ENCODE measurements at regions not wholly inside any gene's neighbourhood (a gene's known extent, or its start where the extent isn't known, plus 50 kb on each side); places are given as distances from the start of the nearest gene placed in this dataset.

DNA sequence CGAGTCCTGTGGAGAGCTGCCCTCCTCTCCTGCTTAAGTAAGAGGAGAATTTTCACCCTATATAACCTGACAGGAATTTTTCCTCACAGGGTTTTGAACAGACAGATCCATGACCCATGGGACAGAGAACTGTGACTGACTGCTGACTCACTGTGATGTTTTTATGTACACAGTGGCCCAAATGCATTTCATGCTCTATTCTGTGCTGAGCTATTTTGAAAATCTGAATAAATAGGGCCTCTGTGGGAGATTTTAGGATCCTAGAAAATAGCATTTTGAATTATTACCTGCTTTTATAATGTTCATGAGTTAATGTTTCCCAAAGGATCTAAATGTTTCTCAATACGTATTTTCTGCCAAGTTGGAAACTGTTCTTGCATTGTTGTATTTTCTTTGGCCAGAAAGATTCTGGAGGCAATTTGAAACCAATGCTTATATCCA is 577.4 kb downstream of the HTR1B start:
- TF ChIP-seq, protein P1, sequence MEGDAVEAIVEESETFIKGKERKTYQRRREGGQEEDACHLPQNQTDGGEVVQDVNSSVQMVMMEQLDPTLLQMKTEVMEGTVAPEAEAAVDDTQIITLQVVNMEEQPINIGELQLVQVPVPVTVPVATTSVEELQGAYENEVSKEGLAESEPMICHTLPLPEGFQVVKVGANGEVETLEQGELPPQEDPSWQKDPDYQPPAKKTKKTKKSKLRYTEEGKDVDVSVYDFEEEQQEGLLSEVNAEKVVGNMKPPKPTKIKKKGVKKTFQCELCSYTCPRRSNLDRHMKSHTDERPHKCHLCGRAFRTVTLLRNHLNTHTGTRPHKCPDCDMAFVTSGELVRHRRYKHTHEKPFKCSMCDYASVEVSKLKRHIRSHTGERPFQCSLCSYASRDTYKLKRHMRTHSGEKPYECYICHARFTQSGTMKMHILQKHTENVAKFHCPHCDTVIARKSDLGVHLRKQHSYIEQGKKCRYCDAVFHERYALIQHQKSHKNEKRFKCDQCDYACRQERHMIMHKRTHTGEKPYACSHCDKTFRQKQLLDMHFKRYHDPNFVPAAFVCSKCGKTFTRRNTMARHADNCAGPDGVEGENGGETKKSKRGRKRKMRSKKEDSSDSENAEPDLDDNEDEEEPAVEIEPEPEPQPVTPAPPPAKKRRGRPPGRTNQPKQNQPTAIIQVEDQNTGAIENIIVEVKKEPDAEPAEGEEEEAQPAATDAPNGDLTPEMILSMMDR (IDR thresholded peaks at IDR 0.05; ENCODE audit: poor library complexity): no peak
- TF ChIP-seq EZH2 (IDR thresholded peaks at IDR 0.05; ENCODE audit: borderline replicate concordance): no peak
- no peak for TF ChIP-seq EZH2phosphoT487 (IDR thresholded peaks at IDR 0.05; ENCODE audit: low read depth, severe bottlenecking, unreplicated experiment)

Data from hepatocyte (in vitro differentiated cells).